ENCODE measurements at regions not wholly inside any gene's neighbourhood (a gene's known extent, or its start where the extent isn't known, plus 50 kb on each side); places are given as distances from the start of the nearest gene placed in this dataset.

- FAIRE-seq (peak; percentile 89), DNase-seq (ENCODE audit: insufficient read length, low spot score) (peak; percentile 53)
These were observed 109.5 kb downstream of the SNX5 start for GRCh38 chr20:17859002-17859615.

- no peak for FAIRE-seq
- no peak for DNase-seq (ENCODE audit: insufficient read length, low spot score)
These were observed 110.1 kb downstream of the SNX5 start for GRCh38 chr20:17858450-17859001.

GRCh38 chr20:17857639-17858449 is 110.8 kb downstream of the SNX5 start:
- DNase-seq (ENCODE audit: insufficient read length, low spot score): no peak
- FAIRE-seq: no peak

- no peak for DNase-seq (ENCODE audit: insufficient read length, low spot score)
These were observed 111.6 kb downstream of the SNX5 start for GRCh38 chr20:17856837-17857605.

GRCh38 chr20:17856024-17856564 is 112.5 kb downstream of the SNX5 start:
- FAIRE-seq: peak; percentile 95
- peak; percentile 63 for DNase-seq (ENCODE audit: insufficient read length, low spot score)

More at GRCh38 chr20:17856837-17857605, 111.6 kb downstream of the SNX5 start:
- no peak for FAIRE-seq

- FAIRE-seq (peak; percentile 86), DNase-seq (ENCODE audit: insufficient read length, low spot score) (no peak)
These were observed 114.2 kb downstream of the SNX5 start for GRCh38 chr20:17854307-17854903.

- DNase-seq (ENCODE audit: insufficient read length, low spot score) (no peak), FAIRE-seq (no peak)
These were observed 116.3 kb downstream of the SNX5 start for GRCh38 chr20:17852323-17852722.

- FAIRE-seq (no peak), DNase-seq (ENCODE audit: insufficient read length, low spot score) (no peak)
These were observed 117.9 kb downstream of the SNX5 start for GRCh38 chr20:17850684-17851026.

GRCh38 chr20:17849901-17850683 is 118.5 kb downstream of the SNX5 start:
- DNase-seq (ENCODE audit: insufficient read length, low spot score) (no peak), FAIRE-seq (no peak)

GRCh38 chr20:17849138-17849900 is 119.3 kb downstream of the SNX5 start:
- FAIRE-seq: no peak
- no peak for DNase-seq (ENCODE audit: insufficient read length, low spot score)

GRCh38 chr20:17848249-17849048 is 120.1 kb downstream of the SNX5 start:
- DNase-seq (ENCODE audit: insufficient read length, low spot score) (no peak), FAIRE-seq (peak; percentile 53)

- DNase-seq (ENCODE audit: insufficient read length, low spot score) (no peak), FAIRE-seq (no peak)
These were observed 122.7 kb downstream of the SNX5 start for GRCh38 chr20:17845701-17846475.

GRCh38 chr20:17844549-17845298 is 123.9 kb downstream of the SNX5 start:
- no peak for DNase-seq (ENCODE audit: insufficient read length, low spot score)
- FAIRE-seq: no peak

- DNase-seq (ENCODE audit: insufficient read length, low spot score) (no peak), FAIRE-seq (no peak)
These were observed 124.5 kb downstream of the SNX5 start for GRCh38 chr20:17844133-17844429.

- FAIRE-seq: peak; percentile 26
These were observed 125.1 kb downstream of the SNX5 start for GRCh38 chr20:17843246-17844132.

GRCh38 chr20:17841751-17842215 is 126.8 kb downstream of the SNX5 start:
- DNase-seq (ENCODE audit: insufficient read length, low spot score): no peak
- no peak for FAIRE-seq

More at GRCh38 chr20:17843246-17844132, 125.1 kb downstream of the SNX5 start:
- no peak for DNase-seq (ENCODE audit: insufficient read length, low spot score)

All from GM19239 (cell line).